Upper lobe of left lung (tissue), 4 donors: ENCODE measurements at regions not wholly inside any gene's neighbourhood (a gene's known extent, or its start where the extent isn't known, plus 50 kb on each side); places are given as distances from the start of the nearest gene placed in this dataset.

Experiments used
- POLR2AphosphoS5 ChIP-seq, 2 donors: sonication (generic); formaldehyde crosslinking; IDR thresholded peaks; one replicate each; pipeline ENCODE4 v1.5.1; 2017; ENCODE audit warnings: antibody characterized with exemption in 2 of 2
- TF ChIP-seq, protein P1 (sequence below), 6 experiments: fragments of 450-650 bp in 4 of 6; fragments of 200-600 bp in 2 of 6; sonication (generic) in 2 of 6; IDR thresholded peaks; one replicate each; pipeline ENCODE4 v1.5.1; 2016 to 2019; ENCODE audit warnings: antibody characterized with exemption in 6 of 6

GRCh38 chr6:84309336-84309735 is 81.9 kb upstream of the CEP162 start:
- TF ChIP-seq, protein P1, sequence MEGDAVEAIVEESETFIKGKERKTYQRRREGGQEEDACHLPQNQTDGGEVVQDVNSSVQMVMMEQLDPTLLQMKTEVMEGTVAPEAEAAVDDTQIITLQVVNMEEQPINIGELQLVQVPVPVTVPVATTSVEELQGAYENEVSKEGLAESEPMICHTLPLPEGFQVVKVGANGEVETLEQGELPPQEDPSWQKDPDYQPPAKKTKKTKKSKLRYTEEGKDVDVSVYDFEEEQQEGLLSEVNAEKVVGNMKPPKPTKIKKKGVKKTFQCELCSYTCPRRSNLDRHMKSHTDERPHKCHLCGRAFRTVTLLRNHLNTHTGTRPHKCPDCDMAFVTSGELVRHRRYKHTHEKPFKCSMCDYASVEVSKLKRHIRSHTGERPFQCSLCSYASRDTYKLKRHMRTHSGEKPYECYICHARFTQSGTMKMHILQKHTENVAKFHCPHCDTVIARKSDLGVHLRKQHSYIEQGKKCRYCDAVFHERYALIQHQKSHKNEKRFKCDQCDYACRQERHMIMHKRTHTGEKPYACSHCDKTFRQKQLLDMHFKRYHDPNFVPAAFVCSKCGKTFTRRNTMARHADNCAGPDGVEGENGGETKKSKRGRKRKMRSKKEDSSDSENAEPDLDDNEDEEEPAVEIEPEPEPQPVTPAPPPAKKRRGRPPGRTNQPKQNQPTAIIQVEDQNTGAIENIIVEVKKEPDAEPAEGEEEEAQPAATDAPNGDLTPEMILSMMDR (IDR thresholded peaks at IDR 0.05) = no peak
- no peak for TF ChIP-seq POLR2AphosphoS5 (IDR thresholded peaks at IDR 0.05)
